Heart left ventricle (tissue), 13 donors: ENCODE measurements at regions not wholly inside any gene's neighbourhood (a gene's known extent, or its start where the extent isn't known, plus 50 kb on each side); places are given as distances from the start of the nearest gene placed in this dataset.

ENCODE experiments used
- POLR2A ChIP-seq, 2 donors: fragments of 450-650 bp; IDR thresholded peaks; one replicate each; pipeline ENCODE4 v1.6.1; 2017; ENCODE audit warnings: antibody characterized with exemption in 2 of 2, mild to moderate bottlenecking in 2 of 2, moderate library complexity in 2 of 2
- TF ChIP-seq, protein P1 (sequence below), 12 donors: fragments of 200-600 bp; sonication (generic) in 4 of 12; IDR thresholded peaks; one replicate each; pipeline versions ENCODE4 v1.5.0 to v1.8.0; 2018 to 2022; ENCODE audit warnings: antibody characterized with exemption in 12 of 12, mild to moderate bottlenecking in 5 of 12
- donor health status: ischemic (EF 13 %, LVEDD 7.1; RV severe dilation, severe dysfunction).
- donor health status: DM: no; HTN: yes; CAD: no.
- donor health status: DM: no; HTN: no; CAD: no.
- donor health status: ischemic (EF 25% LVEDD 6.9; RV normal size, moderate dysfunction).
- donor health status: ischemic (EF 25% LVEDD 5.7; RV mildly dilated, moderate dysfunction).
- donor health status: ischemic (EF 35%, LVEDD 5.7; RV mildly dilated, moderate dysfunction).
- donor health status: nonischemic (EF 11% LVEDD 7.7; RV severe dilation, severe dysfunction).
- donor health status: DM: yes; HTN: yes; CAD: no.
- donor health status: PGD.
- donor health status: ischemic (EF 29% LVEDD 5.4; RV normal size, mild dysfunction).
- donor health status: nonischemic (EF 23%, LVEDD 6.1; RV moderate dilation, normal function).

DNA sequence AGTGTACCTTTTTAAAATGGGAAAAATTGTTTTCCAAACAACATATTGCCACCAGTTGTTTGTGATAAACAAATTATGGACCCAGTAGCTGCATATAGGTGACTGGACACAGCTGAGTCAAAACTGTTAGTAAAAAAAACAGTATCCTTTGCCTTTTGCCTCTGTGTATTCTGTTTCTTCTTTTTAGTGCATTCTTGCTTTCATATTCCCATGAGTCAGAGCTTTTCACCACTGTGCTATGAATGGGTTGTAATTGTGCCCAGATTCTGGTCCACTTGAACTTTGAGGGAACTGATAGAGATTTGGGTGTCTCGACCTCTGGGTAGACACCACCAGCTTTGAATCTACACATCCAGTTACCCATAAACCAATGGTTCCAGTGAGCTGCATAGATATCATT, 1441.9 kb upstream of the ZEB2 start:
- TF ChIP-seq, protein P1, sequence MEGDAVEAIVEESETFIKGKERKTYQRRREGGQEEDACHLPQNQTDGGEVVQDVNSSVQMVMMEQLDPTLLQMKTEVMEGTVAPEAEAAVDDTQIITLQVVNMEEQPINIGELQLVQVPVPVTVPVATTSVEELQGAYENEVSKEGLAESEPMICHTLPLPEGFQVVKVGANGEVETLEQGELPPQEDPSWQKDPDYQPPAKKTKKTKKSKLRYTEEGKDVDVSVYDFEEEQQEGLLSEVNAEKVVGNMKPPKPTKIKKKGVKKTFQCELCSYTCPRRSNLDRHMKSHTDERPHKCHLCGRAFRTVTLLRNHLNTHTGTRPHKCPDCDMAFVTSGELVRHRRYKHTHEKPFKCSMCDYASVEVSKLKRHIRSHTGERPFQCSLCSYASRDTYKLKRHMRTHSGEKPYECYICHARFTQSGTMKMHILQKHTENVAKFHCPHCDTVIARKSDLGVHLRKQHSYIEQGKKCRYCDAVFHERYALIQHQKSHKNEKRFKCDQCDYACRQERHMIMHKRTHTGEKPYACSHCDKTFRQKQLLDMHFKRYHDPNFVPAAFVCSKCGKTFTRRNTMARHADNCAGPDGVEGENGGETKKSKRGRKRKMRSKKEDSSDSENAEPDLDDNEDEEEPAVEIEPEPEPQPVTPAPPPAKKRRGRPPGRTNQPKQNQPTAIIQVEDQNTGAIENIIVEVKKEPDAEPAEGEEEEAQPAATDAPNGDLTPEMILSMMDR (IDR thresholded peaks at IDR 0.05), result no peak
- TF ChIP-seq POLR2A (IDR thresholded peaks at IDR 0.05), result no peak
